Transverse colon (tissue), 3 donors: ENCODE measurements at regions not wholly inside any gene's neighbourhood (a gene's known extent, or its start where the extent isn't known, plus 50 kb on each side); places are given as distances from the start of the nearest gene placed in this dataset.

Experiments used
- EP300 ChIP-seq: sonication (generic); formaldehyde crosslinking; IDR thresholded peaks from one replicate; pipeline ENCODE4 v1.6.1; 2017; ENCODE audit warnings: antibody characterized with exemption, low read depth
- POLR2AphosphoS5 ChIP-seq, 3 donors: sonication (generic); formaldehyde crosslinking; IDR thresholded peaks; one replicate each; pipeline ENCODE4 v1.6.1; 2016; ENCODE audit warnings: antibody characterized with exemption in 3 of 3

DNA sequence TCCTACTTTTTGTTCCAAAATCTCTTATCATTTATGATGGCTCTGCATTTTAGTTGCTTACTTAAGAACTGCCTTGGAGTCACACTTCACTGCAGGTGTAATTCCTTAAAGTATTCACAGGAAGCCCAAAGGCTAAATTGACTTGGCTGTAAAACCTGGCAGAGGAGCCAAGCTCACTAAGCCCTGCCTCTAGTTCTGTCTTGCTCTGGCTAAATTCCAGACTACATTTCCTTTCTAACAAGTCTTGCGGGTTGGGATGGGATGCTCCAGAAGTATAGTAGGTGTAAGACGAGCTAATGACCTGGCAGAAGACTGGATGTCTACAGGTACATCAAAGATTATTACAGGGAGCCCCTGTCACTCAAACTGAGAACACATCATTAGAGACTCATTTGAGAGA lies 924.0 kb upstream of the INTU start:
- TF ChIP-seq POLR2AphosphoS5 (IDR thresholded peaks at IDR 0.05) = no peak
- no peak for TF ChIP-seq EP300
